ENCODE measurements at regions not wholly inside any gene's neighbourhood (a gene's known extent, or its start where the extent isn't known, plus 50 kb on each side); places are given as distances from the start of the nearest gene placed in this dataset.

DNA sequence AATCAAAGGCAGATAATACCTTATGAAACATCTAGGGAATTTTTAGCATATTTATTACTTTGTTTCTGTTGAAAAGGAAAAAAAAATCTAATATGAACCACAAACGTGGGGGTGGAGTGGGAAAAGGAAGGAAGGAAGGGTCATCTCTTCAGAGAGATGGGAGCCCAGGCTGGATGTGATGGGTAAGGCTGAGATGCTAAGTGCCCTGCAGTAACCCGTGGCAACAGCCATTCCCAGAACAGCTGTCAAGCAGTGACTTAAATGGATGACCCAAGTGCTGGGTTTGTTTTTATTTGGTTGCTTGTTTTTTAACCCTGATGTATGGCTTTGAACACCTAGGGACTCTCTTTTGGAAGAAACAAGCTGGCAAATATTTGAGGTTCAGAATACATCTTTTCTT lies 50.7 kb upstream of the KLF7 start:
- TF ChIP-seq GATA3 (IDR thresholded peaks at IDR 0.05; ENCODE audit: low read depth, low read length) (no peak), GATA2 (IDR thresholded peaks at IDR 0.05; ENCODE audit: low read depth, low read length) (no peak)

DNA sequence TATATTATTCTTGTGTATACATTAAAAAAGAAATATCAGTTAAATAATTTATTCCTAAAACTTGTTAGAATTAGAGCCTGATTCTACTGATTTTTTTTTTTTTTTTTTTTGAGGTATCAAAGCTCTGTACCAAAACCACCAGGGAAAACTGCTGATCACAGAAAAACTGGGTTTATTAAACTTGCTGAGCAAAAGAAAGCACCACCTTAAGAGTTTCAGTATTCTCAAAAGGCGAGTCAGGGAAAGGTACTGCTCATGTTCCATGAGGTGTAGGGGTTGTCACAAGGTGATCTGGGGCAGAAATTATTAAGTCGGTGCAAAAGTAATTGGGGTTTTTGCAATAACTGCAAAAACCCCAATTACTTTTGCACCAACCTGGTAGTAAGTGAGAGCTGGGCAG lies 51.7 kb upstream of the KLF7 start:
- TF ChIP-seq GATA2 (IDR thresholded peaks at IDR 0.05; ENCODE audit: low read depth, low read length) = no peak
- TF ChIP-seq GATA3 (IDR thresholded peaks at IDR 0.05; ENCODE audit: low read depth, low read length) = no peak

- no peak for TF ChIP-seq GATA2 (IDR thresholded peaks at IDR 0.05; ENCODE audit: low read depth, low read length)
- TF ChIP-seq GATA3 (IDR thresholded peaks at IDR 0.05; ENCODE audit: low read depth, low read length) = no peak
Measured at GRCh38 chr2:207219081-207219630, 53.4 kb upstream of the KLF7 start.

GRCh38 chr2:207219676-207220501 lies 54.1 kb upstream of the KLF7 start:
- TF ChIP-seq GATA3 (IDR thresholded peaks at IDR 0.05; ENCODE audit: low read depth, low read length) = no peak
- no peak for TF ChIP-seq GATA2 (IDR thresholded peaks at IDR 0.05; ENCODE audit: low read depth, low read length)

DNA sequence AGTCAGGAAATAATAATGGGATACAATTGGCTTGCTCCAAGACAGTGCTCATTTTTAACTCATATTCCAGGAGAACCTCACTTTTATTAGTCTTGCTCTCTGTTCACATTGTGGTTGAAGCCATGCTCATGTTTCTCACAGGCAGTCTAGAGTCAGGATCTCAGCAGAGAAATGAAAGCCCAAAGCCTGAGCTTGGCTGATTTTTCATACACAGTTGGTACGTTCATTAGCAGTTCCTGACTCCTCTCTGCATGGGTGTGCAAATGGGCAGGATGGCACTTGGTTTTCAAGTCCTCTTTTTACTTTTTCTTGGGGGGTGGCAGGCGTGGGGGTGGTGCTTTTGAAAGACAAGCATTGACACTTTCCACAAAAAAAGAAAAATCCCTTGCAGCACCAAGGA lies 56.0 kb upstream of the KLF7 start:
- no peak for TF ChIP-seq GATA3 (IDR thresholded peaks at IDR 0.05; ENCODE audit: low read depth, low read length)

GRCh38 chr2:207223051-207223450 lies 57.3 kb upstream of the KLF7 start:
- TF ChIP-seq GATA3 (IDR thresholded peaks at IDR 0.05; ENCODE audit: low read depth, low read length) = no peak
- TF ChIP-seq GATA2 (IDR thresholded peaks at IDR 0.05; ENCODE audit: low read depth, low read length) = no peak

- TF ChIP-seq GATA2 (IDR thresholded peaks at IDR 0.05; ENCODE audit: low read depth, low read length) = no peak
- no peak for TF ChIP-seq GATA3 (IDR thresholded peaks at IDR 0.05; ENCODE audit: low read depth, low read length)
Measured at GRCh38 chr2:207224381-207224780, 58.6 kb upstream of the KLF7 start.

GRCh38 chr2:207224791-207225482 lies 59.2 kb upstream of the KLF7 start:
- no peak for TF ChIP-seq GATA3 (IDR thresholded peaks at IDR 0.05; ENCODE audit: low read depth, low read length)

GRCh38 chr2:207225773-207226172 lies 60.0 kb upstream of the KLF7 start:
- TF ChIP-seq GATA2 (IDR thresholded peaks at IDR 0.05; ENCODE audit: low read depth, low read length) (no peak), GATA3 (IDR thresholded peaks at IDR 0.05; ENCODE audit: low read depth, low read length) (no peak)

DNA sequence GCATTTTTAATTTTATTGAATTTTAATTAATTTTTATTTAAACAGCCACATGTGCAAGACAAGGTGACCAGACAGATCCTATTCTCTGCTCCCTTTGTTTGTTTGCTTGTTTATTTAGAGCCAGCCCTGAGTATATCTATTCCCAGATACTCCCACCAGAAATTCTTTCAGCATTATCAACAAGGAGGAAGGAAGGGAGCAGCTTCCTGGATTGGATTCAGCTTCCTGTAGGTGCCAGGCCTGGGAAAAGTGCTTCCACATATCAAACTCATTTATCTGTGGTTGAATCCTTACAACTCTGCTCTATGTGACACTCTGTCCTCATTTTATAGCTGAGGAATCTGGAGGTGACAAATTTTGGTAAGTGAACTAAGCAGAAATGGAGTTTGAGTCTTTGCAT lies 60.5 kb upstream of the KLF7 start:
- no peak for TF ChIP-seq GATA3 (IDR thresholded peaks at IDR 0.05; ENCODE audit: low read depth, low read length)

GRCh38 chr2:207226671-207227061 lies 60.9 kb upstream of the KLF7 start:
- TF ChIP-seq GATA3 (IDR thresholded peaks at IDR 0.05; ENCODE audit: low read depth, low read length) (no peak), GATA2 (IDR thresholded peaks at IDR 0.05; ENCODE audit: low read depth, low read length) (no peak)

- no peak for TF ChIP-seq GATA3 (IDR thresholded peaks at IDR 0.05; ENCODE audit: low read depth, low read length)
- TF ChIP-seq GATA2 (IDR thresholded peaks at IDR 0.05; ENCODE audit: low read depth, low read length) = no peak
Measured at GRCh38 chr2:207227062-207227748, 61.5 kb upstream of the KLF7 start.

GRCh38 chr2:207227749-207228145 lies 62.0 kb upstream of the KLF7 start:
- TF ChIP-seq GATA2 (IDR thresholded peaks at IDR 0.05; ENCODE audit: low read depth, low read length) (no peak), GATA3 (IDR thresholded peaks at IDR 0.05; ENCODE audit: low read depth, low read length) (no peak)

- TF ChIP-seq GATA2 (IDR thresholded peaks at IDR 0.05; ENCODE audit: low read depth, low read length) = no peak
- TF ChIP-seq GATA3 (IDR thresholded peaks at IDR 0.05; ENCODE audit: low read depth, low read length) = no peak
Measured at GRCh38 chr2:207228402-207228801, 62.7 kb upstream of the KLF7 start.
